HEK293 (cell line): ENCODE measurements at regions not wholly inside any gene's neighbourhood (a gene's known extent, or its start where the extent isn't known, plus 50 kb on each side); places are given as distances from the start of the nearest gene placed in this dataset.

Experiments
- EGR2 ChIP-seq: fragments of 450-650 bp; formaldehyde crosslinking; IDR thresholded peaks from 2 replicates; pipeline ENCODE4 v1.5.1; 2016; ENCODE audit warnings: low read depth, missing biosample characterization, missing genetic modification characterization
- FEZF1 ChIP-seq: fragments of 450-650 bp; formaldehyde crosslinking; IDR thresholded peaks from 2 replicates; pipeline ENCODE4 v1.5.1; 2016; ENCODE audit warnings: missing biosample characterization, missing genetic modification characterization
- GLIS1 ChIP-seq: fragments of 450-650 bp; formaldehyde crosslinking; IDR thresholded peaks from 2 replicates; pipeline ENCODE4 v1.5.1; 2016; ENCODE audit warnings: missing biosample characterization, missing genetic modification characterization
- IKZF3 ChIP-seq: fragments of 450-650 bp; IDR thresholded peaks from 2 replicates; pipeline ENCODE4 v1.5.0; 2018; ENCODE audit warnings: missing biosample characterization, mild to moderate bottlenecking, missing genetic modification characterization, moderate library complexity
- KLF1 ChIP-seq: fragments of 450-650 bp; formaldehyde crosslinking; IDR thresholded peaks from 2 replicates; pipeline ENCODE4 v1.5.1; 2016; ENCODE audit warnings: missing biosample characterization, missing genetic modification characterization
- KLF16 ChIP-seq: fragments of 450-650 bp; formaldehyde crosslinking; IDR thresholded peaks from 2 replicates; pipeline ENCODE4 v1.5.1; 2017; ENCODE audit warnings: missing biosample characterization, missing genetic modification characterization
- OSR2 ChIP-seq: fragments of 450-650 bp; formaldehyde crosslinking; IDR thresholded peaks from 2 replicates; pipeline ENCODE4 v1.5.1; 2016; ENCODE audit warnings: missing biosample characterization, missing genetic modification characterization
- OVOL3 ChIP-seq: fragments of 450-650 bp; formaldehyde crosslinking; IDR thresholded peaks from 2 replicates; pipeline ENCODE4 v1.5.1; 2016; ENCODE audit warnings: missing biosample characterization, missing genetic modification characterization
- PATZ1 ChIP-seq: fragments of 450-650 bp; formaldehyde crosslinking; IDR thresholded peaks from 2 replicates; pipeline ENCODE4 v1.5.1; 2016; ENCODE audit warnings: missing biosample characterization, missing genetic modification characterization
- PRDM6 ChIP-seq: fragments of 450-650 bp; formaldehyde crosslinking; IDR thresholded peaks from 2 replicates; pipeline ENCODE4 v1.5.1; 2017; ENCODE audit warnings: missing biosample characterization, missing genetic modification characterization
- SP7 ChIP-seq: fragments of 450-650 bp; formaldehyde crosslinking; IDR thresholded peaks from 2 replicates; pipeline ENCODE4 v1.5.1; 2016; ENCODE audit warnings: missing biosample characterization, missing genetic modification characterization
- YY1 ChIP-seq: fragments of 450-650 bp; formaldehyde crosslinking; IDR thresholded peaks from 2 replicates; pipeline ENCODE4 v1.5.1; 2018; ENCODE audit warnings: missing biosample characterization, missing genetic modification characterization
- ZBTB1 ChIP-seq: fragments of 450-650 bp; formaldehyde crosslinking; IDR thresholded peaks from 2 replicates; pipeline ENCODE4 v1.5.1; 2016; ENCODE audit warnings: missing biosample characterization, missing genetic modification characterization
- ZBTB44 ChIP-seq: fragments of 450-650 bp; IDR thresholded peaks from 2 replicates; pipeline ENCODE4 v1.5.1; 2018; ENCODE audit warnings: missing biosample characterization, mild to moderate bottlenecking, missing genetic modification characterization
- ZBTB49 ChIP-seq: fragments of 450-650 bp; formaldehyde crosslinking; IDR thresholded peaks from 2 replicates; pipeline ENCODE4 v1.5.1; 2016; ENCODE audit warnings: missing biosample characterization, missing genetic modification characterization, low read depth
- ZNF221 ChIP-seq: fragments of 450-650 bp; formaldehyde crosslinking; IDR thresholded peaks from 2 replicates; pipeline ENCODE4 v1.5.1; 2017; ENCODE audit warnings: missing biosample characterization, missing genetic modification characterization, borderline replicate concordance
- ZNF26 ChIP-seq: fragments of 450-650 bp; formaldehyde crosslinking; IDR thresholded peaks from 2 replicates; pipeline ENCODE4 v1.5.1; 2016; ENCODE audit warnings: missing biosample characterization, missing genetic modification characterization
- ZNF350 ChIP-seq: fragments of 450-650 bp; formaldehyde crosslinking; IDR thresholded peaks from 2 replicates; pipeline ENCODE4 v1.5.0; 2017; ENCODE audit warnings: missing biosample characterization, mild to moderate bottlenecking, missing genetic modification characterization
- ZNF362 ChIP-seq: fragments of 450-650 bp; formaldehyde crosslinking; IDR thresholded peaks from 2 replicates; pipeline ENCODE4 v1.5.1; 2016; ENCODE audit warnings: missing biosample characterization, missing genetic modification characterization
- ZNF394 ChIP-seq: fragments of 450-650 bp; formaldehyde crosslinking; IDR thresholded peaks from 2 replicates; pipeline ENCODE4 v1.5.1; 2016; ENCODE audit warnings: missing biosample characterization, missing genetic modification characterization, mild to moderate bottlenecking, moderate library complexity, borderline replicate concordance
- ZNF555 ChIP-seq: fragments of 450-650 bp; formaldehyde crosslinking; conservative IDR thresholded peaks from 2 replicates; pipeline ENCODE4 v1.5.1; 2017; ENCODE audit warnings: missing biosample characterization, mild to moderate bottlenecking, missing genetic modification characterization, inconsistent platforms
- ZNF558 ChIP-seq: fragments of 450-650 bp; formaldehyde crosslinking; IDR thresholded peaks from 2 replicates; pipeline ENCODE4 v1.5.1; 2016; ENCODE audit warnings: missing biosample characterization, missing genetic modification characterization
- ZNF561 ChIP-seq: fragments of 450-650 bp; IDR thresholded peaks from 2 replicates; pipeline ENCODE4 v1.5.1; 2018; ENCODE audit warnings: missing biosample characterization, missing genetic modification characterization, borderline replicate concordance
- ZNF645 ChIP-seq: fragments of 450-650 bp; formaldehyde crosslinking; IDR thresholded peaks from 2 replicates; pipeline ENCODE4; 2016; ENCODE audit warnings: missing biosample characterization, missing genetic modification characterization
- ZNF660 ChIP-seq: fragments of 450-650 bp; IDR thresholded peaks from 2 replicates; pipeline ENCODE4 v1.5.1; 2018; ENCODE audit warnings: missing biosample characterization, mild to moderate bottlenecking, missing genetic modification characterization
- ZNF76 ChIP-seq: fragments of 450-650 bp; formaldehyde crosslinking; IDR thresholded peaks from 2 replicates; pipeline ENCODE4; 2016; ENCODE audit warnings: low read depth, missing biosample characterization, missing genetic modification characterization, borderline replicate concordance
- ZSCAN16 ChIP-seq: fragments of 450-650 bp; formaldehyde crosslinking; IDR thresholded peaks from 2 replicates; pipeline ENCODE4 v1.5.1; 2016; ENCODE audit warnings: missing biosample characterization, missing genetic modification characterization

GRCh38 chr4:19739101-19739651 is 512.5 kb upstream of the SLIT2 start (continued):
- TF ChIP-seq ZBTB44 (tag by site-specific recombination), result peak; percentile 99
- 0 out of 2 replicates have a peak, but pooled peaks have one; percentile 51 for TF ChIP-seq ZNF660 (tag by site-specific recombination)
- no peak for TF ChIP-seq KLF1 (tag by site-specific recombination)
- 0 out of 2 replicates have a peak, but pooled peaks have one; percentile 11 for TF ChIP-seq OVOL3 (tag by site-specific recombination)
- 0 out of 2 replicates have a peak, but pooled peaks have one; percentile 24 for TF ChIP-seq ZSCAN16 (tag by site-specific recombination)
- peak; percentile 60 for TF ChIP-seq PRDM6 (tag by site-specific recombination)
- peak; percentile 46; the same call in 1 of the 2 replicates for TF ChIP-seq ZNF561 (tag by site-specific recombination)
- peak; percentile 90 for TF ChIP-seq ZNF362
- TF ChIP-seq PATZ1 (tag by site-specific recombination), result peak; percentile 44
- TF ChIP-seq ZNF350, result no peak
- peak; percentile 39; the same call in 1 of the 2 replicates for TF ChIP-seq ZNF558 (tag by site-specific recombination)
- TF ChIP-seq ZNF645 (tag by site-specific recombination), result no peak
- TF ChIP-seq EGR2 (tag by site-specific recombination), result no peak
- TF ChIP-seq ZNF221, result no peak
- no peak for TF ChIP-seq ZNF555 (tag by site-specific recombination)
- no peak for TF ChIP-seq YY1 (tag by site-specific recombination)
- TF ChIP-seq ZNF76, result peak; percentile 37; the same call in 1 of the 2 replicates
- peak; percentile 19; the same call in 1 of the 2 replicates for TF ChIP-seq GLIS1 (tag by site-specific recombination)
- no peak for TF ChIP-seq KLF16
- TF ChIP-seq FEZF1 (tag by site-specific recombination), result peak; percentile 66
- no peak for TF ChIP-seq ZNF26
- TF ChIP-seq ZBTB1 (tag by site-specific recombination), result 0 out of 2 replicates have a peak, but pooled peaks have one; percentile 20
- peak; percentile 66 for TF ChIP-seq SP7 (tag by site-specific recombination)
- TF ChIP-seq ZNF394 (tag by site-specific recombination), result 0 out of 2 replicates have a peak, but pooled peaks have one; percentile 18
- no peak for TF ChIP-seq ZBTB49 (tag by site-specific recombination)
- TF ChIP-seq IKZF3 (tag by site-specific recombination), result no peak
- peak; percentile 36; the same call in 1 of the 2 replicates for TF ChIP-seq OSR2 (tag by site-specific recombination)
